Activated B cell treated with CpG ODN at 0.5 μM for 24 hours (primary cell): ENCODE measurements at regions not wholly inside any gene's neighbourhood (a gene's known extent, or its start where the extent isn't known, plus 50 kb on each side); places are given as distances from the start of the nearest gene placed in this dataset.

ENCODE experiments used
- ATAC-seq: fragments of 200-7000 bp; cut with Tn5 transposase; one replicate; pipeline ENCODE4 v1.10.0; 2021; ENCODE audit warnings: low read depth, mild to moderate bottlenecking, moderate library complexity
- CTCF ChIA-PET: fragments of 350-600 bp; sonication (Branson Sonifier 250); formaldehyde crosslinking; loops from one replicate; lab custom pipeline; 2021; ENCODE audit warnings: antibody characterized with exemption; lab: Charles Lee
- POLR2A ChIA-PET: fragments of 350-600 bp; sonication (Branson Sonifier 250); formaldehyde crosslinking; loops from one replicate; lab custom pipeline; 2021; ENCODE audit warnings: antibody characterized with exemption; lab: Charles Lee
- DNase-seq: peaks from one replicate; pipeline ENCODE4 v3.0.0; 2022
- H3K27ac Mint-ChIP-seq: one replicate; pipeline ENCODE4 v1.8.0; 2020; ENCODE audit warnings: mixed read lengths
- H3K27me3 Mint-ChIP-seq: one replicate; pipeline ENCODE4 v1.8.0; 2021; ENCODE audit warnings: mixed read lengths
- H3K36me3 Mint-ChIP-seq: one replicate; pipeline ENCODE4 v1.8.0; 2021; ENCODE audit warnings: low read depth, mixed read lengths
- H3K4me1 Mint-ChIP-seq: one replicate; pipeline ENCODE4 v1.8.0; 2021; ENCODE audit warnings: mixed read lengths
- H3K4me3 Mint-ChIP-seq: one replicate; pipeline ENCODE4 v1.8.0; 2020; ENCODE audit warnings: mild to moderate bottlenecking, mixed read lengths
- H3K9me3 Mint-ChIP-seq: one replicate; pipeline ENCODE4 v1.8.0; 2020; ENCODE audit warnings: mixed read lengths
- intact Hi-C: fragments of 100-400 bp; cut with micrococcal nuclease; formaldehyde crosslinking; loops from one replicate; pipeline ENCODE4 v1.15.1; 2024
- TF ChIP-seq, protein P1 (sequence below): fragments of 200-600 bp; IDR thresholded peaks from one replicate; pipeline ENCODE4 v1.8.0; 2022; ENCODE audit warnings: antibody characterized with exemption, mild to moderate bottlenecking

- TF ChIP-seq, protein P1, sequence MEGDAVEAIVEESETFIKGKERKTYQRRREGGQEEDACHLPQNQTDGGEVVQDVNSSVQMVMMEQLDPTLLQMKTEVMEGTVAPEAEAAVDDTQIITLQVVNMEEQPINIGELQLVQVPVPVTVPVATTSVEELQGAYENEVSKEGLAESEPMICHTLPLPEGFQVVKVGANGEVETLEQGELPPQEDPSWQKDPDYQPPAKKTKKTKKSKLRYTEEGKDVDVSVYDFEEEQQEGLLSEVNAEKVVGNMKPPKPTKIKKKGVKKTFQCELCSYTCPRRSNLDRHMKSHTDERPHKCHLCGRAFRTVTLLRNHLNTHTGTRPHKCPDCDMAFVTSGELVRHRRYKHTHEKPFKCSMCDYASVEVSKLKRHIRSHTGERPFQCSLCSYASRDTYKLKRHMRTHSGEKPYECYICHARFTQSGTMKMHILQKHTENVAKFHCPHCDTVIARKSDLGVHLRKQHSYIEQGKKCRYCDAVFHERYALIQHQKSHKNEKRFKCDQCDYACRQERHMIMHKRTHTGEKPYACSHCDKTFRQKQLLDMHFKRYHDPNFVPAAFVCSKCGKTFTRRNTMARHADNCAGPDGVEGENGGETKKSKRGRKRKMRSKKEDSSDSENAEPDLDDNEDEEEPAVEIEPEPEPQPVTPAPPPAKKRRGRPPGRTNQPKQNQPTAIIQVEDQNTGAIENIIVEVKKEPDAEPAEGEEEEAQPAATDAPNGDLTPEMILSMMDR, result no peak
- CTCF ChIA-PET, result no interaction called here
- POLR2A ChIA-PET, result interaction anchor here (0.7 kb wide), 2 partner anchors 94 to 279 kb away, joined by 3 to 9 read pairs; no protein-coding TSS in a partner anchor
- Mint-ChIP-seq H3K4me1 (peaks cover 39% of the 10 kb centered on the region), H3K36me3 (peaks cover 28% of the 10 kb centered on the region), H3K4me3 (no peak overlapping the region), H3K27me3 (no peaks in the 10 kb centered on the region), H3K9me3 (no peaks in the 10 kb centered on the region), H3K27ac (no peak overlapping the region)
- intact Hi-C loops, result no loop called here
- DNase-seq (no peak), ATAC-seq (no peak)
Observed at GRCh38 chr14:71471634-71472355, 460.4 kb upstream of the RGS6 start.

GRCh38 chr14:71472356-71473340 lies 459.6 kb upstream of the RGS6 start:
- Mint-ChIP-seq H3K4me3 (no peak overlapping the region), H3K36me3 (peaks cover 28% of the 10 kb centered on the region), H3K9me3 (no peaks in the 10 kb centered on the region), H3K27me3 (no peaks in the 10 kb centered on the region), H3K4me1 (peaks cover 44% of the 10 kb centered on the region), H3K27ac (no peak overlapping the region)
- no peak for DNase-seq
- ChIA-PET POLR2A (interaction anchor here (0.7 kb wide), 2 partner anchors 95 to 278 kb away, joined by 3 to 9 read pairs; no protein-coding TSS in a partner anchor), CTCF (no interaction called here)
- intact Hi-C loops, result no loop called here
- TF ChIP-seq, protein P1, result no peak
- no peak for ATAC-seq

- no peak for ATAC-seq
- H3K4me1 Mint-ChIP-seq, result peaks cover 54% of the 10 kb centered on the region
- TF ChIP-seq, protein P1, result no peak
- intact Hi-C loops, result no loop called here
- no peak overlapping the region for H3K4me3 Mint-ChIP-seq
- peaks cover 21% of the 10 kb centered on the region for H3K36me3 Mint-ChIP-seq
- no peaks in the 10 kb centered on the region for H3K27me3 Mint-ChIP-seq
- POLR2A ChIA-PET, result no interaction called here
- DNase-seq, result no peak
- CTCF ChIA-PET, result interaction anchor here (0.5 kb wide), 1 partner anchor 356 kb away, joined by 3 read pairs; no protein-coding TSS in a partner anchor
- no peak overlapping the region for H3K27ac Mint-ChIP-seq
- no peaks in the 10 kb centered on the region for H3K9me3 Mint-ChIP-seq
Observed at GRCh38 chr14:71473843-71474242, 458.4 kb upstream of the RGS6 start.

DNA sequence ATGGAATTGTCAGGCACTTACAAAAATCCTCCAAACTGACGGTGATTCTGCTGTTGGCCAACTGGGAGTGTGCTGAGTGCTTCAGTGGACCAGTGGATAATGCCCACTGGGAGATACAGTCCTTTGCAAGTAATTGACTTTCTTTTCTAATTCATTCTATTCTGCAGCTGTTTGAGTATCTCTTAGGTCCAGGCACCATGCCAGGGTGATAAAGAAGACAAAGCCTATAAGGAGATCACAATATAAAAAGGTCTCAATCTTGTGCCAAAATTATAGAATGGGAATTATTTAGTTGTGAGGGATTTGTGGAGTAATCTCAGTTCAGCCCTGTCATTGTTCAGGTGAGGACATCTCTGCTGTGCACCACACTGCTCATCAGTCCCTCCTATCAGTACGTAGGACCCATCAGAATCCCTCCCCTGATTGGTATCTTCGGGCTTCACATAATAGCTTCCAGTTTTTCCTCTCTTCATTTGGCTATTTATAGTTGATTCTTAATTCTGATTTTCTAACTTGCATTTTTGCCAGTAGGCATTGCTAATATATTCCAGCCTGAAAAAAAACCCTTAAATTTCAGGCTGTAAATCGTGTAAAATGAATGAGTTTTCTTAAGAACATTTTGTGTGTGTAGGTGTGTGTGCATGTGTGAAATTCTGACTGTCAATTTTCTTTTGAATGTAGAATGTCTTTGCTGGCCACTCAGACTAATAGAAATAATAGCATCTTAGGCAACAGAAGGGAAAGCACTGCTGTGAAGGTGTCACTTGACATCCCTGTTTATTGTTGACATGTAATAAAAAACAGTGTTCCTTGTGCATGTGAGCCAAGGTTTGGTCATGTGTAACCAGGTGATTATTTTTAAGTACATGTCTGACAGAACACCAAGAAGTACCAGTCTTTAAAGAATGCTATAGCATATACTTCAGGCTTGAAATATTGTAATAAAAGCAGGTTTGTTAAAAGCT lies 457.6 kb upstream of the RGS6 start:
- H3K27ac Mint-ChIP-seq, result peak overlapping the region; percentile 32
- H3K36me3 Mint-ChIP-seq, result peaks cover 21% of the 10 kb centered on the region
- ChIA-PET POLR2A (no interaction called here), CTCF (interaction anchor here (0.5 kb wide), 1 partner anchor 357 kb away, joined by 3 read pairs; no protein-coding TSS in a partner anchor)
- no peaks in the 10 kb centered on the region for H3K27me3 Mint-ChIP-seq
- H3K9me3 Mint-ChIP-seq, result no peaks in the 10 kb centered on the region
- DNase-seq, result no peak
- intact Hi-C loops, result no loop called here
- TF ChIP-seq, protein P1, result no peak
- H3K4me3 Mint-ChIP-seq, result no peak overlapping the region
- peaks cover 57% of the 10 kb centered on the region for H3K4me1 Mint-ChIP-seq
- ATAC-seq, result no peak
